NCI-H2196 treated with DMSO at 0.1 percent for 48 hours (cell line): ENCODE measurements at regions not wholly inside any gene's neighbourhood (a gene's known extent, or its start where the extent isn't known, plus 50 kb on each side); places are given as distances from the start of the nearest gene placed in this dataset.
"Not testable (repeated sequence)": the region's sequence is repeated elsewhere in the genome, so short reads cannot be mapped to it uniquely, and the experiment has no call there.

Experiments used
- DNase-seq: peaks from one replicate; lab custom pipeline; 2025; ENCODE audit not compliant: unreplicated experiment; lab: John Stamatoyannopoulos, UW

DNA sequence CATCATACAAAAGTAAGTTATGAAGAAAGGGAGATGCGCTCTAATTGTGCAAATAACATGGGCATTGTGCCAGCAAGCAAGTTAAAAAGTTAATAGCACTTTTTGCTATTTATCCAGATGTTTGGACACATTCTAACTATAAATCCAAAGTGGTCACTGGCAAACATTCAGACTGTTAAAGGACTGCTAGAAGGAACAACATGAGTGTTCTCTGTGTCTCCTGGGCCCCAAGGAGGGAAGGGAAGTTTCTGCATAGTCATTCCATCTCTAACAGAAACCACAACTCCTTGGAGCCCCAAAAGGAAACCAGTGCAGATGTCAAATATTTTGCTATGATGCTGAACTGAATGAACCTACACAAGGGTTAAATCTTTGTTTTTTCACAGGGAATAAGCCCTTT is 213.3 kb upstream of the HNRNPA3 start:
- DNase-seq = no peak

DNA sequence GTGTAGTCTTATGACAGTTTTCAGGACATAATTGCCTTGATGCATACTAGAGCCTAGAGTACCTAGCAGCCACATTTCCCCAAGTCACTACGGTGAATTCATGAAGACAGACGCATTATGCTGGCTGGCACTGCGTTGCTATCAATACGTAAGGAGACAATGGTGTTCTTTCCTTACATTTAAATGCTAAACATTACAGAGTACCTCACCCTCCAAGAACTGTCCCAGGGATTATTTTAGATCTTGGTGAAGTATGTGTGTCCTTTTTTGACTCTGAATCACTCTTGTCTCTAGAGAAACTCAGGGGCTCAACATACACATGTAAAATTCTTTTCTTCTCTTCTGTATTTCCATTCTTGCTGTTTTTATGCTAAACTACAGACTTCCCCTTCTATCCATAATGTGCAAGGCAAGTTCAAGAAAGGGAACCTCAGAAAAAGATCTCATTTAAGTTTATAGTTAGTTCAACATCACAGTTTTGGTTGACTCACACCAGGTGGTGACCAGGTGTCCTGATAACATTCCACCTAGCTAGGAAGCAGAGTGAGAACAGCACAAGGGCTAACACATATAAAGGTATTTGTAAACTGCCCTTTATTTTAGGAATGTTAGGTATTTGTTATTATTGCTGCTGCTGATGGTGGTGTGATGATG is 212.4 kb upstream of the HNRNPA3 start:
- DNase-seq = no peak

DNA sequence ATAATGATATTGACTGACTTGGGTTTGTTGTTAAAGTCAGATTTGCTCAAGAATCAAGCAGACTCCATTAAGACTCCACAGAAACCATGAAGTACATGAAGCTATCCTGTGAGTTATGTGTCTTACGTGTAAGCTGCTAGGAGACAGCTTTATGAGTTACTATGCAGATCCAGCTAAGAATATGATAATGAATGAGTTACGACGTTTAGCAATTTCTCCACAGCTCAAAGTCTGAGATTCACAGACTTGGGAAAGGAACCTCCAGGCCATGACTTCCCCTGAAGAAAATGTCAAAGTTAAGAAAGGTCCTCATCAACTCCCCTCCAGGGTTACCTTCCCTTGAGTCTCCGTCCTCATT is 211.9 kb upstream of the HNRNPA3 start:
- DNase-seq = no peak

DNA sequence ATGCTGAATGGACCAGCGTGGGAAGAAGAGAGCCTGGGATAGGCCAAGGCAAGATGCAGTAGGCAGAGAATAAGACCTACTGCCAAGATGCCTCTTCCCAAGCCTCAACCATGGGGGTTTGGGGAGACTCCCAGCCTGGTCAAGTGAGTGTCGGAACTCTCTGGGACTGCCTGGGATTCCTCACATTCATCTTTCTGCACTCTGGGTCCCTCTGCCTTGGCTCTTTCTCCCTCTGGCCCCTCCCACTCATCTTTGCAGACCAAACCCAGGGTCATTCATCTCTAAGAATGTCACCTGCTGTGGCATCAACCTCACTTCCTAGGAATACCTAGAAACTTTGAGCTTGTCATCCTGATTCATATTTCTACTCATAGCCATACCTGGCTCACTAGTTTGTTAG is 211.3 kb upstream of the HNRNPA3 start:
- DNase-seq = no peak

DNA sequence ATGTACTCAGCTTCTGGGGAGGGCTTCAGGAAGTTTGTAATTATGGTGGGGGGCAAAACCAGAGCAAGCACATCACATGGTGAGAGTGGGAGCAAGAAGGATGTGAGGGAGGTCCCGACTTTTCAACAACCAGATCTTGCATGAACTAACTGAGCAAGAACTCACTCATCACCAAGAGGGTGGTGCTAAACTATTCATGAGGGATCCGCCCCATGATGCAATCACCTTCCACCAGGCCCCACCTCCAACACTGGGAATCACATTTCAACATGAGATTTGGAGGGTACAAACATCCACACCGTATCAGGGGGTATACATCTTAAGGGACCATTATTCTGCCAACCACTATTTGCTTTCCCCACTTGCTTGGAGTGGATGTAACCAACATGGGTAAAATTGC is 209.6 kb upstream of the HNRNPA3 start:
- no peak for DNase-seq

DNA sequence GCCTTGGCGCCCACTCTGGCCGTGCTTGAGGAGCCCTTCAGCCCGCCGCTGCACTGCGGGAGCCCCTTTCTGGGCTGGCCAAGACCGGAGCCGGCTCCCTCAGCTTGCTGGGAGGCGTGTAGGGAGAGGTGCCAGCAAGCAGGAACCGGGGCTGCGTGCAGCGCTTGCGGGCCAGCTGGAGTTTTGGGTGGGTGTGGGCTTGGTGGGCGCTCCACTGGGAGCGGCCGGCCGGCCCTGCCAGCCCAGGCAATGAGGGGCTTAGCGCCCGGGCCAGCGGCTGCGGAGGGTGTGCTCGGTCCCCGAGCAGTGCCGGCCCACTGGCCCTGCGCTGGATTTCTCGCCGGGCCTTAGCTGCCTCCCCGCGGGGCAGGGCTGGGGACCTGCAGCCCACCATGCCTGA is 204.9 kb upstream of the HNRNPA3 start:
- DNase-seq = not testable (repeated sequence)

DNA sequence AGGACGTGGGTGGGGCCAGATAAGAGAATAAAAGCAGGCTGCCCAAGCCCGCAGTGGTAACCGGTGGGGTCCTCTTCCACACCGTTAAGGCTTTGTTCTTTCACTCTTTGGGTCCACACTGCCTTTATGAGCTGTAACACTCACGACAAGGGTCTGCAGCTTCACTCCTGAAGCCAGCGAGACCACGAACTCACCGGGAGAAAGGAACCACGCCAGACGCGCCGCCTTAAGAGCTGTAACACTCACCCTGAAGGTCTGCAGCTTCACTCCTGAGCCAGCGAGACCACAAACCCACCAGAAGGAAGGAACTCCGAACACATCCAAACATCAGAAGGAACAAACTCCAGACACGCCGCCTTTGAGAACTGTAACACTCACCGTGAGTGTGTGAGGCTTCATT is 203.9 kb upstream of the HNRNPA3 start:
- not testable (repeated sequence) for DNase-seq

DNA sequence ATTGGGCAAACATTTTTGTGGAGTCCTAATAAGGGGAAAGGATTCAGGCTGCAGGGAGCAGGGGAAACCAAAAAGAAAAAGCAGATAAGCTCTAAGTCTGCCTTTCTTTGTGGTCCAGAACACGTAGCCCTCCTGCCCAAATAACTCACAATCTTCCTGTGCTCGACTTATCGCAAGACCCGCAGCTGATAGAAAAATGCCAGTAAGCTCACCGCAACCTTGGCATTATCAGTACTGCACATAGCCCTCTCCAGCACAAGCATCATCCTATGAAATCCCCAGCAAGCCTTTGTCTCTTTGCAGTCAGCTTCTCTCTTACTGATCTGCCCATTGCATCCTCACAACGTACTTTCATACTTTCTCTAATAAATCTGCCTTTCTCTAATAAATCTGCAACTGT is 202.4 kb upstream of the HNRNPA3 start:
- no peak for DNase-seq

DNA sequence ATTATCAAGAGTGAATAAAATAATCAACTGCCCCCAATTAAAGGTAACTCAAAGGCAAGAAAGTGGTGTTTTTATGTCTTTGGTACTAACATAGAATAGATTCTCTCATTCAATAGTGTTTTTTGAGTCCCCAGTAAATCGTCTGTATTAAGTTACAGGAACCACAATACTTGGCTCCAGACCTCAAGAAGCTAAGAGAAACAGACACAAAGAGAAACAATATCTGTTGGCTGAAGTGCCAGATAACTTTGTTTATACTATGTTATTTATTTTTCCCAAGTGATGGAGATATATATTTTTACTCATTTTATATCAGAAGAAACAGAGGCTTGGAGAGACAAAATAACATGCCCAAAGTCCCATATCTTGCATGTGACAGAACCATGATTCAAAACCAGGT is 201.7 kb upstream of the HNRNPA3 start:
- DNase-seq = no peak

DNA sequence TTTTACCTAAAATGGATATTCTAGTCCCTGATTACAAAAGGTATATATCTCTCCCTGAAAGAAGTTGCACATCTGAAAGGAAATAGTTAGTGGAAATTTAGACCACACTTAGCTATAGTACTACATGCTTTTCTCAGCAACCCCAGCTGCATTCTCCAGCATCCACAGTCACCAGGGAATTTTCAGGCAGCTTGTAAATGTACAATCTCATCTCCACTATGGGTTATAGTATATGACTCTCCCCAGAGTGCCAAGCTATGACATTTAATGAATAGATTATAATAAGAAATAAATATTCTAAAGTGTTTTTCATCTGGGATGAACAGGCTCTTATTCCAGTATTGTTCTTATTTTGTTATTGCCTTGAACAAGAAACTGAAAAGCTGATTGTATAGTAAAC is 197.6 kb upstream of the HNRNPA3 start:
- no peak for DNase-seq

DNA sequence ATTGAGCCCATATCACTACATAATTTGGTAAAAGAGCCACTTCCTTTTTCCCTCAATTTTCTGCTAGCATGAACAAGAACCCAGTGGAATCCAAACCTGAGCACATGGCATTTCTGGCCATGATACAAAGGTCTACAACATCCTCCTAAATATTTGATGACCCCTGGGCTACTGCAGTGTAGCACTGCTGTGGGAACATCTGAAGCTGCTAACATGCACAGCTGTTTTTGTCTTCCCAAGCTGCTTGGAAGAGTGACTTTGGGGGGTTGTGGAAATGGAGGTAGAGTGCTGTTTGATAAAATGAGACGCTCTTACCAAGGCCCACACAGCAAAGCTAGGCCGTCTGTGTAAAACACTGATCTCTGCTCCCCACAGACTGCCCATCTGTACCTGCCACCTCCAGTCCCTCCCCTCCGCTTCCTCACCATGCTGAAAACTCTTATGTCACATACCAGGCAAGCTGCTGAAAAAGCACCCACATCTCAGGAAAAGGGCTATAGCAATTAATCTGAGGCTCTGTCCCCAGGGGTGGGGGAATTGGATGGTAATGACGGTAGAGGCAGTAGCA is 197.2 kb upstream of the HNRNPA3 start:
- DNase-seq = no peak

DNA sequence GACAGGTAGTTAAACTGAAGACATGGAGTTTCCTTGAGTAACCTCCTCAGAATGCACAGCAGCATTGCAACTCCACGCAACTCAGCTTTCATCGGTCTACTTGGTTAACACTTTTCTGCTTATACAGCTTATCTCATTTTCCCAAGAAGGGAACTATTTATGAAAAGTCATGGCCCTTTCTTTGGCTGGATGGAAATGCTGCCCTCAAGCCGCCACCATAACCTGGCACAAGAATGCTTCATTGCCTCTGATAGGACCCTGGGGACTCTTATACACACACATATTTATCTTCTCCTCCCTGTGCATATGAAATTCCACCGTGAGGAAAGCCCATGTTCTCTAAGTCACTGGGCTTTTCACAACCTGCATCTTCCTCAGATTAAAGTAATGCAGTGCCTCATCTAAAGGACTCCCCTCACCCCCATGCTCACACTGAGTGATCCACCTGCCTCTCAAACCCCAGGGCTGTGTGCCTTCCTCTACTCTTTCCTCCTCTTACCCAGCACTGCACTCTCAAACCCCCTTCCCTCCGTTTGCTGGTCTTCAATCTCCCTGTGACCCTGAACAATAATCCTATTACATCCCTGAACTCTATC is 192.0 kb upstream of the HNRNPA3 start:
- DNase-seq = no peak

DNA sequence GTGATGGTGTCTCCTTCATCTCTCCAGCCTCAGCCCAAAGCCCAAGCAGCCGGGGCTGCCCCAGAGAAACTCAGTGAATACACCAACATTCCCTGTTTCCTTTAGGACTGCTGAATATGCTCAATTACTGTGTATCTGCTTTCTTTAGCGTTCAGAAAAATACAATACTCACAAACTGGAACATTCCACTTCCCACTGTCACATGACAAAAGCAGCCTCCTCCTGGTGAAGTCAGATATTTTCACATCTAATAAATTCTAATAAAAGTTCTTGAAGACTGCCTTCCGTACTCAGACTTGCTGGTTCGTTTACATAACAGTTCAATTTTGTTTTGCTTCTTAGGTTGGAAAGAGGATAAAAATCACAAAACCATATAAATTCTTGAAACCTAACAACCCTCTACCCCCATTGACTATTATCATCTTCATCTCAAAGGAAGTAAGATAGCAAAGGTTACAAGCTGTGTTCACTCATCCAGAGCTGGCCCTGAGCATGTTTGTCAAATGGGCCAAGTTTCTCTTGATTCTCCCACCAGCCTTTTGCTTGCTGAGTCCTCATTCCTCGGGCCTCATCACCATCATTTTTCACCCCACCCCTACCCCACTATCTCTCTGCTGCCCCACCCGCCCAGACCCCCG is 190.8 kb upstream of the HNRNPA3 start:
- no peak for DNase-seq

DNA sequence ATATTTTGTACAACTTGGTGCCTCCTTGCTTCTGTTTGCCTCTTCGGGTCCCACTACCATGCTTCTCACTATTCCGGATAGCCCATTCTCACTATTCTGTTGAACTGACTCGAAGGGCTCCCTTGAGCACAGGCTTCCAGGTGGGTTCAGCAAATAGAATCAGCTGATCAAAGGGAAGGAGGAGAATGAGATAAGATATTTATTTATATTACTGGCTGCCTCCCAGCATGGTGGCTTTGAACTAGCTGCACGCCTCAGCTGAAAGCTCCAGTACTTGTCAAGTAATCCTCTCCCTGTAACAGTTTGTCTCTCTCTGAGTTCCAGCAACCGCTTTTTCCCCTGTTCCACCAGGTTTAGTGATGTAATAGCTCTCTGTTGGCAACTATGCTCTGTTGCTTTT is 187.8 kb upstream of the HNRNPA3 start:
- DNase-seq = no peak

DNA sequence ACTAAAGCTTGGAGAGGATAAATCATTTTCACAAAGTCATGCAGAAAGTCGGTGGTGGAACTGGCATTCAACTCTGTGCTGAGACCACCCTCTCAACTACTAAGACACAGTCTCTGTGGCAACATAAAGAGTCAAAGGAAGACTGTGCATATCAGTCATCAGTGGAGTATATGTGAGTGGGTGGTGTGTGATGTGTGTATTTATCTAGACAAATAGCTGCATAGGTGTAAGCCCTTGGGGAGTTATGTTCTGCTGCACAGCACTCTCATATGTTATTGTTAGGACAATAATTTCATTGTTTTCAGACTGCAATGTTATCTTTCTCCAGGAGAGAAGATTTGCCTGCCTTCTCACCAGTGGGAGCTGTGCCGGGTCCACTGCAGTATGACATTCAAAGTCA is 186.3 kb upstream of the HNRNPA3 start:
- DNase-seq = no peak

DNA sequence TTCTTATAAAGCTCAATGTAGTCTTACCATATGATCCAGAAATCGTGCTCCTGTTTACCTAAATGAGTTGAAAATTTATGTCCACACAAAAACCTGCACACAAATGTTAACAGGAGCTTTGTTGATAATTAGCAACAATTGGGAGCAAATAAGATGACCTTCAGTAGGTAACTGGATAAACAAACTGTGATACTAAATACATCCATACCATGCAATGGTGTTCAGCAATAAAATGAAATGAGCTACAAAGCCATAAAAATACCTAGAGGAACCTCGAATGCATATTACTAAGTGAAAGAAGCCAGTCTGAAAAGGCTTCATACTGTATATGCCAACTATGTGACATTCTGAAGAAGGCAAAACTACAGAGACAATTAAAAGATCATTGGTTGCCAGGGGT is 185.6 kb upstream of the HNRNPA3 start:
- DNase-seq = no peak

DNA sequence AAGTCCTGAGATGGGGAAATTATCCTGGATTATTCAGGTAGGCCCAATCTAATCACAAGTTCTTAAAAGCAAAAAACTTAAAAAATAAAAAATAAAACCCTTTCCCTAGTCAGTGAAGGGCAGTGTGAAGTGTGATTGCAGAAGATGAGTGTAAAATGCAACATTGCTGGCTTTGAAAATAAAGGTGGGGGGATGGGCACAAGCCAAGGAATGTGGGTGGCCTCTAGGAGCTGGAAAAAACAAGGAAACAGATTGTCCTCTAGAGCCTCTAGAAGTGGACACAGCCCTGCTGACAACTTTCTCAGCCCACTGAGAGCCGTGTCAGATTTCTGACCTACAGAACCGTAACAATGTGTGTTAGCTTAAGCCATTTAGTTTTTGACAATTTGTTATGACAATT is 184.3 kb upstream of the HNRNPA3 start:
- DNase-seq = no peak

DNA sequence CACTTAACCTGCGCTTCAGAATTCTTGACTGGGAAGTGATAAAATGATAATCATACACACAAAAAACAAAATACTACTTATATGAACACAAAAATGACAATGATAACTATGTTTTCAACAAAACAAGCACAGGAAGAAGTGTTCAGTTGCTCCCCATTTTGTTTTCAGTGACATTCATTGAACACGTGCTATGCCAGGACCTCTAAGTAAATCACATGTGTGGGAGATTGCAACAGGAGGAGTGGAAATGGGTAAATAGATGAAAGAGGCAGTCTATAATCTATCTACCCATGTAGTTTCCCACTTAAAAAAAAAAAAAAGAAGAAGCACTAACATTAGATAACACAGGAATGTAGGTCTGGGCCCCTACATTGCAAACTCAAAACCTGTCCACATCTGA is 183.5 kb upstream of the HNRNPA3 start:
- no peak for DNase-seq

DNA sequence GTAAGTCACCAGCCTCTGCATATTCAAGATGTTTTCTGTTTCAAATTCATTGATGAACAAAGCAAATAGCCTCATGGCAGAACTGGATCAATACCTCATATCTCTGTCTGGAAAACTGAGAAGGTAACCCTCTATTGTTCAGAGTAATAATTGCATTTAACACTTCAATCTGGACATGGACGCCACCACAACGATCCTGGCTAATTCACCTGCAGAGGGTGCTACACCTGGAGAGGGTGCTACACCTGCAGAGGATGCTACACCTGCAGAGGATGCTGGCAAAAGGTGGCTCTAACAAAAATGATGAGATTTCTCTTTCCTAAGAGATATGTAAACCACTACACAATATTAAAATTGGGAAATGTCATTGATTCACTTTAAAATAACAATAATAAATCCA is 183.1 kb upstream of the HNRNPA3 start:
- DNase-seq = no peak

DNA sequence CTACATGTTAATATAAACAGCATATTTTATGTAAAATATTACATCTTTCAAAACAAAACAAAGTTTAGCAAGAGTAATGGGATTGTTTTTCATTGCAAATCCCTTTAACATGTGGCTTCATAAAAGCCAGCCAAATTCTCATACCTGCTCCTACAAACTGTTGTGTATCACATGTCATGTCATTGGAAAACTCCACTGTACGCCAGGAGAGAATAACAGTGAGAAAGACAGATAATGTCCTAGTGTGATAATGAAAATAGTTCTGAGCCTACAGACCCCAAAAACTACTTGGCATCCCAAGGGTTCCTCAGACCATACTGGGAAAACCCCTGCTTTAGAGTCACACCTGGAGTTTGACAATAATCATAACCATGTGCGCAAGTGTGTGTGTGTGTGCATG is 182.7 kb upstream of the HNRNPA3 start:
- no peak for DNase-seq

DNA sequence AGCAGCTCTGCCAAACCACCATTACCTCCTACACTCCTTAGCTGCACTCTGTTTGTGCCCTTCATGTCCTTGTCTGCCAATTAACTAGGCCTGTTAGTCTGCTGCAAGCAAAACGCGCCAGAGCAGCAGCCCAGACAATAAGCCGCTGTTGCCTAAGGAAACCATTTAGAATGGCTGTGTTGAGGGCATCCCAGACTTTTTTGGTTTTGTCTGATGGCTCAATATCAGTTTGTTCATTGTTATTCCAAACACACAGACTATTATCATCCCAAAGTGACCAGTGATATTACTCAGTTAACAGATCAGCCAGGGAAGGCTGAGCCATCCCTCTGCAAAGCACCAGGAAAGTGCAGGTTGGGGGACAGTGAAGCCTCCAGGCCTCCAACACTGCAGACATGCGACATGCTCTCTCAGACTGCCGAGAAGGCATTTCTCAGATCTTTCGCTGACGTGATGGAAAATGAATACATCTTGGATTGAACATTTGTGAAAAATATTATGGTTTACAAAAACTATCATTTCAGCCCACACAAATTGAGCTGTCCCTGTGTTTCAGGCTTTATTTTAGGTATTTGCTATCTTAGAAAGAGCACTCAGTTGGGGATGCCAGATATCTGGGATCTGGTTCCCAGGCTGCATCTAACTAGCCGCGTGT is 182.0 kb upstream of the HNRNPA3 start:
- DNase-seq = no peak
